Endothelial cell of umbilical vein (primary cell): ENCODE measurements at regions not wholly inside any gene's neighbourhood (a gene's known extent, or its start where the extent isn't known, plus 50 kb on each side); places are given as distances from the start of the nearest gene placed in this dataset.

Experiments
- BruUV-seq: library from RNA; stranded (reverse); fragments of 400-500 nt; replicated peaks from 2 replicates; lab custom pipeline; 2021; lab: Mats Ljungman, UMichigan
- CTCF ChIA-PET: fragments of 300-600, 350-600 bp; sonication (Branson Sonifier 250); formaldehyde crosslinking; loops from one replicate; lab custom pipeline; 2021; ENCODE audit warnings: antibody characterized with exemption, inconsistent platforms; lab: Charles Lee
- POLR2A ChIA-PET: fragments of 300-600, 350-600 bp; sonication (Branson Sonifier 250); formaldehyde crosslinking; loops from one replicate; lab custom pipeline; 2021; ENCODE audit warnings: antibody characterized with exemption, inconsistent platforms; lab: Charles Lee
- DNase-seq: peaks from one replicate; pipeline ENCODE4 v3.0.0-alpha.2; 2011; ENCODE audit warnings: low read depth, low spot score
- FAIRE-seq: peaks from 2 replicates; lab custom pipeline; 2011; peaks lifted over from hg19 to GRCh38; lab: Jason Lieb, UNC
- H2AFZ ChIP-seq: 2 replicates; pipeline ENCODE4 v1.6.0; 2012; ENCODE audit warnings: low read depth, low read length, control low read depth, inconsistent platforms
- H3K27ac ChIP-seq: 2 replicates; pipeline ENCODE4 v1.5.1; 2011; ENCODE audit warnings: low read depth, mild to moderate bottlenecking, control low read depth, low read length, moderate library complexity; ENCODE audit not compliant: insufficient read depth
- H3K27me3 ChIP-seq, 2 experiments: 2 replicates each; pipeline versions ENCODE4 v1.6.0 to v1.6.1; 2011; ENCODE audit warnings: low read length in 2 of 2, mixed read lengths in 1 of 2; ENCODE audit not compliant: control insufficient read depth in 2 of 2, insufficient read depth in 2 of 2
- H3K36me3 ChIP-seq, 2 experiments: 2 replicates in 1 of 2; 3 replicates in 1 of 2; pipeline ENCODE4 v1.5.1; 2011; ENCODE audit warnings: low read length in 2 of 2, mild to moderate bottlenecking in 1 of 2, moderate library complexity in 1 of 2; ENCODE audit not compliant: control insufficient read depth in 2 of 2, insufficient read depth in 2 of 2; ENCODE audit errors: extremely low read depth in 1 of 2
- H3K4me1 ChIP-seq: 3 replicates; pipeline ENCODE4 v1.5.1; 2011; ENCODE audit warnings: mild to moderate bottlenecking, low read length; ENCODE audit not compliant: control insufficient read depth, insufficient read depth; ENCODE audit errors: extremely low read depth
- H3K4me2 ChIP-seq: 2 replicates; pipeline ENCODE4 v1.6.1; 2011; ENCODE audit warnings: low read length, control low read depth, mixed read lengths; ENCODE audit not compliant: insufficient read depth
- H3K4me3 ChIP-seq, 3 experiments: fragments of 200-600 bp in 1 of 3; sonication (generic), shearing (Covaris generic) in 1 of 3; replicated peaks in 1 of 3; 2 replicates each; pipeline ENCODE4 v1.5.1; 2011 to 2016; ENCODE audit warnings: control low read depth in 3 of 3, low read length in 3 of 3, mild to moderate bottlenecking in 2 of 3, inconsistent platforms in 1 of 3, low read depth in 1 of 3, moderate library complexity in 1 of 3; ENCODE audit not compliant: insufficient read depth in 1 of 3
- H3K79me2 ChIP-seq: 2 replicates; pipeline ENCODE4 v1.6.0; 2012; ENCODE audit warnings: low read length, inconsistent platforms; ENCODE audit not compliant: control insufficient read depth, insufficient read depth
- H3K9ac ChIP-seq: replicated peaks from 2 replicates; pipeline ENCODE3; 2011; ENCODE audit warnings: low read length, control low read depth; ENCODE audit not compliant: insufficient read depth; ENCODE audit errors: extremely low read depth
- H3K9me1 ChIP-seq: replicated peaks from 3 replicates; pipeline ENCODE4 v1.6.0; 2011; ENCODE audit warnings: mild to moderate bottlenecking, low read length; ENCODE audit not compliant: control insufficient read depth, insufficient read depth; ENCODE audit errors: extremely low read depth
- H3K9me3 ChIP-seq: replicated peaks from 2 replicates; pipeline ENCODE4 v1.5.1; 2012; ENCODE audit warnings: low read length, inconsistent platforms; ENCODE audit not compliant: control insufficient read depth, insufficient read depth
- H4K20me1 ChIP-seq: replicated peaks from 2 replicates; pipeline ENCODE3; 2011; ENCODE audit warnings: mild to moderate bottlenecking, low read length; ENCODE audit not compliant: control insufficient read depth, insufficient read depth; ENCODE audit errors: extremely low read depth
- CTCF ChIP-seq, 2 donors: IDR thresholded peaks; 1 replicate in 1 of 2; 2 replicates in 1 of 2; pipeline ENCODE4 v1.5.1; 2011; ENCODE audit warnings: low read length in 2 of 2, mild to moderate bottlenecking in 2 of 2, moderate library complexity in 2 of 2, control low read depth in 1 of 2, inconsistent platforms in 1 of 2, low read depth in 1 of 2; ENCODE audit not compliant: insufficient read depth in 1 of 2; ENCODE audit errors: extremely low read depth in 1 of 2
- EZH2 ChIP-seq: IDR thresholded peaks from 2 replicates; pipeline ENCODE4 v1.6.1; 2012; ENCODE audit warnings: borderline replicate concordance, low read depth, mild to moderate bottlenecking, moderate library complexity, low read length, inconsistent platforms; ENCODE audit not compliant: severe bottlenecking
- FOS ChIP-seq: IDR thresholded peaks from 2 replicates; pipeline ENCODE4 v1.6.1; 2011; ENCODE audit warnings: mild to moderate bottlenecking, low read length, moderate library complexity, borderline replicate concordance; ENCODE audit not compliant: insufficient read depth
- GATA2 ChIP-seq: IDR thresholded peaks from 2 replicates; pipeline ENCODE4 v1.7.0; 2011; ENCODE audit warnings: low read depth, mild to moderate bottlenecking, moderate library complexity, mixed read lengths, low read length; ENCODE audit not compliant: insufficient read length, insufficient read depth
- JUN ChIP-seq: IDR thresholded peaks from 2 replicates; pipeline ENCODE4 v1.6.1; 2011; ENCODE audit warnings: borderline replicate concordance, low read depth; ENCODE audit not compliant: insufficient read length, insufficient read depth
- MAX ChIP-seq: IDR thresholded peaks from 2 replicates; pipeline ENCODE4 v1.6.1; 2011; ENCODE audit not compliant: insufficient read depth, insufficient read length
- MYC ChIP-seq: IDR thresholded peaks from one replicate; pipeline ENCODE4 v1.6.1; 2011; ENCODE audit warnings: mild to moderate bottlenecking, low read depth, low read length
- POLR2A ChIP-seq: IDR thresholded peaks from 2 replicates; pipeline ENCODE4 v1.6.1; 2012; ENCODE audit warnings: low read depth, mild to moderate bottlenecking, control low read depth, low read length
- POLR2AphosphoS5 ChIP-seq: IDR thresholded peaks from 2 replicates; pipeline ENCODE4 v1.6.1; 2012; ENCODE audit warnings: low read depth, mild to moderate bottlenecking, control low read depth, low read length, moderate library complexity; ENCODE audit not compliant: insufficient read depth
- dilution Hi-C: fragments of 300-500 bp; cut with MboI; formaldehyde crosslinking; loops from one replicate; pipeline ENCODE4 v1.15.0; 2019; ENCODE audit warnings: low sequenced_read_pairs; ENCODE audit not compliant: extremely low pct_ligation_motif_present
- intact Hi-C: fragments of 100-400 bp; cut with micrococcal nuclease; formaldehyde crosslinking; loops from one replicate; pipeline ENCODE4 v1.10.0; 2022

GRCh38 chr5:53378590-53379247 lies 101.7 kb upstream of the FST start:
- H3K4me2 ChIP-seq: no peak overlapping the region
- H3K36me3 ChIP-seq: no peaks in the 10 kb centered on the region
- H4K20me1 ChIP-seq: no peaks in the 10 kb centered on the region
- TF ChIP-seq FOS: peak; percentile 89
- no peak for TF ChIP-seq POLR2AphosphoS5
- peak; percentile 44 for TF ChIP-seq JUN
- H3K9me3 ChIP-seq: no peaks in the 10 kb centered on the region
- no peaks in the 10 kb centered on the region for H3K27me3 ChIP-seq
- POLR2A ChIA-PET: interaction anchor here (0.6 kb wide), 1 partner anchor 1348 kb away, joined by 3 read pairs; no protein-coding TSS in a partner anchor
- CTCF ChIA-PET: interaction anchor here (1.4 to 1.6 kb wide), 2 partner anchors 12 to 25 kb away, joined by 3 to 4 read pairs; no protein-coding TSS in a partner anchor
- dilution Hi-C loops: no loop called here
- no peak overlapping the region for H3K9ac ChIP-seq
- H3K9me1 ChIP-seq: no peaks in the 10 kb centered on the region
- no peaks in the 10 kb centered on the region for H3K79me2 ChIP-seq
- intact Hi-C loops: no loop called here
- FAIRE-seq (peak; percentile 49), DNase-seq (peak; percentile 64)
- BruUV-seq: TSS peak; percentile 87
- H3K27ac ChIP-seq: peak overlapping the region; percentile 70
- H3K4me3 ChIP-seq: no peak overlapping the region
- peaks cover 6% of the 10 kb centered on the region for H3K4me1 ChIP-seq
- peak overlapping the region; percentile 25 for H2AFZ ChIP-seq

- no peaks in the 10 kb centered on the region for H3K9me1 ChIP-seq
- no TSS peak for BruUV-seq
- dilution Hi-C loops: no loop called here
- no peaks in the 10 kb centered on the region for H3K4me1 ChIP-seq
- DNase-seq (no peak), FAIRE-seq (no peak)
- H3K27ac ChIP-seq: no peak overlapping the region
- H3K4me2 ChIP-seq: no peak overlapping the region
- ChIA-PET CTCF (interaction anchor here (1.0 to 1.1 kb wide), 2 partner anchors 15 to 18 kb away, joined by 3 to 5 read pairs; no protein-coding TSS in a partner anchor), POLR2A (no interaction called here)
- H3K9ac ChIP-seq: no peak overlapping the region
- no peaks in the 10 kb centered on the region for H3K9me3 ChIP-seq
- no peaks in the 10 kb centered on the region for H3K27me3 ChIP-seq
- no peak overlapping the region for H3K4me3 ChIP-seq
- no peak overlapping the region for H2AFZ ChIP-seq
- TF ChIP-seq MYC (no peak), JUN (no peak), EZH2 (no peak), CTCF (IDR thresholded peaks at IDR 0.05; ENCODE audit: extremely low read depth in 1 of 2, insufficient read depth in 1 of 2, low read depth in 1 of 2, low read length in 2 of 2) (no peak), POLR2AphosphoS5 (no peak), GATA2 (no peak), POLR2A (no peak), MAX (no peak), FOS (no peak)
- intact Hi-C loops: no loop called here
- no peaks in the 10 kb centered on the region for H3K79me2 ChIP-seq
- H4K20me1 ChIP-seq: no peaks in the 10 kb centered on the region
- no peaks in the 10 kb centered on the region for H3K36me3 ChIP-seq
These were observed 94.1 kb upstream of the FST start for GRCh38 chr5:53386341-53386740.
